Peyer's patch (tissue), 4 donors: ENCODE measurements at regions not wholly inside any gene's neighbourhood (a gene's known extent, or its start where the extent isn't known, plus 50 kb on each side); places are given as distances from the start of the nearest gene placed in this dataset.

ENCODE experiments used
- CTCF ChIP-seq, 6 experiments: fragments of 450-650 bp in 4 of 6; fragments of 200-600 bp in 2 of 6; sonication (generic) in 1 of 6; IDR thresholded peaks; one replicate each; pipeline ENCODE4 v1.5.1; 2017 to 2019; ENCODE audit warnings: antibody characterized with exemption in 6 of 6, mild to moderate bottlenecking in 3 of 6, moderate library complexity in 1 of 6
- POLR2A ChIP-seq, 2 donors: fragments of 450-650 bp; IDR thresholded peaks; one replicate each; pipeline ENCODE4 v1.5.1; 2017; ENCODE audit warnings: antibody characterized with exemption in 2 of 2, mild to moderate bottlenecking in 2 of 2, moderate library complexity in 2 of 2

DNA sequence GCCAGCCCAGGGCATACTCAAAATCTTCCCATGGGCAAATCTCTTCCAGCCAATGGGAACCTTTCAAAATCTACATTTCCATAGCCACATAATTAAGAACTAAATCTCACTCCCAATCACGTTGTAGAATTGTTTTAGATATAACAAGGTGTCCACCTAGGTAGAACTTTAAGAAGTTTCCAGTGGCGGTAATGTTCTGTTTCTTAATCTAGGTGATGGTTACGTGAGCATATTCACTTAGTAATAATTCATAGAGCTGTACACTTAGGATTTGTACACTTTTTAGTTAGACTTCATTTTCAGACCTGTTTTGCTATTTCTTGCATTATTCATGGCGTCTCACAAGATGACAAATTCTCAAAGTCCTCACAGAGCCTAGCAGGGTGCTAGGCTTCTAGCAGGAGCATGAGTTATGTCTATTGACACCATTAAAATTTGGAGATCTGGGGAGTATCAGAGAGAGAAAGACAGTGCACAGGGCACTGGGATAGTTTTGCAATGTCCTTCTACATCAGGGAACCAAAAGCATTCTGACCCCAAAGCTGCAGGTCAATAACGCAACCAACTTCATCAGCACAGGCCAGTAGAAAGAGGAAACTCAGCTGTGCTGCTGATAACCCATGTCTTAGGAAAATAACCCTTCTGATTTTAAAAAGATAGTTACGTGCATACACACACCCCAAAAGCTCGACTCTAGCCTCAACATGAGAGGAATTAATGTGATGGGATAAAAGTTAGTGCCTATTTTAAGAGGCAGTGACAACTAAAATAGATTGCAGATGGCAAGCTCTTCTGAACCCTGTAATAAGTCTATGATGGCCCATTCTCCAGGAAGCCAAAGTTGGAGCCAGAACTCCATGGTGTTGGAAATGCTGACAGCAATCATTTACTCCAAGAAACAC, 518.1 kb upstream of the JARID2 start:
- TF ChIP-seq CTCF (IDR thresholded peaks at IDR 0.05) (no peak), POLR2A (IDR thresholded peaks at IDR 0.05) (no peak)
